ENCODE measurements at regions not wholly inside any gene's neighbourhood (a gene's known extent, or its start where the extent isn't known, plus 50 kb on each side); places are given as distances from the start of the nearest gene placed in this dataset.
A peak's percentile ranks its signal among the peaks of the same experiment; 100 is the strongest.

DNA sequence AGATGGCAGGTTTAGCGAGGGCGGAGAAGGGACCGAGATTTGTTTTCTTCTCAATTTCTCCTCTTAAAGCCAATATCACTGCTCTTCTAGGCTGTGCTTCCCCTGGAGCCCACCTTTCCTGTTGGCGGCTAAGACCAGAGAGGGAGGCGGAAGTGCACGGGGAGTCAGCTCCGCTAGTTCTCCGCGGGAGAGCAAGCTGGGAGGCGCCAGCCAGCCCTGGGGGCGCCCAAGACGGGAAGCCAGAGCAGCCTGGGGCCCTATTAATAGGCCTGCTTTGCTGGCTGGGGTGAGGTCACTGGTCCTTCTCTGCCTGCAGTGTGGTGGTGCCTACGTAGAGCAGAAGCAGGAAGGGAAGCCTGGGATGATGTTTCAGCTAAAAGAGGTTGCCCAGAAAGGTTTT is 61.6 kb downstream of the LSM5 start:
- peak; percentile 71 for DNase-seq

DNA sequence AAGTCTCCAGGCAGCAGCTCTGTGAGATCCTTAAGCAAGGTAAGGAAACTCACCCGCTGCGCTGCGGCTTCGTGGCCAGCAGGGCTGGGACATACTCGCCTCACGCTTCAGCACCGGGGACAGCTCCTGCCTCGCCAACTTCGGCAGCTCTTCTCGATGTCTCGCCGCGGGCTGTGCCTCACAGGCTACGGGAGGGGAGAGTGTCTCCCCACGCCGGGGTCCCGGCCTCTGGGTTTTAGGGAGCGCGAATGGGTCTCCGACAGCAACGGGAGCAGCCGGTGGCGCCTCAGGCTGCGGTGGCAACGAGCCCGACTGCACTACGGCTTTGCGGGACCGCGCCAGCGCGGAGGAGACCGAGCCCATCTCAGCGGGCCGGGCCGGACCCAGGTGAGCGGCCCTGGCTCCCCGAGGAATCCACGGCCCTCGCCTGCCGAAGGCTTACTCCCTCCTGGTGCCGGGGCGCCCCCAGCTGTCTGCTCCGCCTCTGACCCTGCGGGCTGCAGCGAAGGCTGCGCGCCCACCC is 62.4 kb downstream of the LSM5 start:
- DNase-seq, result peak; percentile 94

DNA sequence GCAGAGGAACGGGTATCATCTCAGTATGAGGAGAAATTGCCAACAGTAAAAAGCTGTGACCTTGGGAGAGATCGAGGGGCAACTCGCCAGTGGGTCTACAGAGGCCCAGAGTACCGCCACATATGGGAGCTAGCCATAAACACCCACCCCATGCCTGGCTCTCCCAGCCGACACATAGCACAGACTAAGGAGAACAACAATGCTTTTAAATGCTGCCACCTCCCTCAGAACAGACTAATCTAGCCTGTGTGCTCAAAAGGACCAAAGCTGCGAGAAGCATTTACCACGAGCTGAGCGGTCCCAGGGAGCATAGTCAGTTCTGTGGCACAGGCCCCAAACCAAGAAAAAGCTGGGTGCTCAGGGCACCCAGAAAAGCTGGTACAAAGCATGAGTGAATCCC is 73.3 kb downstream of the LSM5 start:
- no peak for DNase-seq

DNA sequence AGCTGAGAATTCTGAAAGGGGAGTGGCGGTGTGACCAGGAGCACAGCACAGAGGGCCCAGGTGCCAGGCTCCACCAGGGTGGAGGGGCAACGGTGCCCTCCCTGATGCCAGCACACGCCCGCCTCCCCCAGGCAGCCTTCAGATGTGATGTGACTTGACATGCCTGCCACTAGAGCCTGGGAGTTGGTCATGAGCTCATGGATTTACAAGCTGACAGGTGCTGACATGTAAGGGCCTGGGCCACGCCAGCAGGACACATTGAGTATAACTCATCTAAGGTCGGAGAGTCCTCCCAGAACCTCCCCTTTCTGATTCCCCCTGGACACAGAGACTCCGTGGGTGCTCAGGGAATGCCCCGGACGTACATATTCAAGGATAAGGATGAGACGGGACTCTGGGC is 74.2 kb downstream of the LSM5 start:
- DNase-seq, result no peak

DNA sequence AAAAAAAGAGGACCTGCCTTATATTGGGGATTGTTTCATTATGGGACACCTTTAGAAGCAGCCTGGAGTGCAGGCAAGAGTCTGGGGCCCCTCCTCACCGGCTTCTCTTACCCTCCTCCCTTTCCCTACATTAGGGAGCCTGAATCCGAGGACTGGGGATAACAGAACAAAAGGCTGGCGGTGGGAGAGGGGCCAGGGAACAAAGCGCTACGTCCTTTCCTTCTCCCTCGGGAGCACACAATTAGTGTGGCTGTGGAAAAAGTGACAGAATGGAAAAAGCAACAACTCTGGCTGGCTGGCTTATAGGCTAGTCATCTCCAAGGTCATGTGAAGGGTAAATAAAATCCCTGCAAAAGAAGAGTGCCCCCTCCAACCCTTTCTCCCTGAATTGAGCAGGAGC is 74.7 kb downstream of the LSM5 start:
- DNase-seq, result no peak

DNA sequence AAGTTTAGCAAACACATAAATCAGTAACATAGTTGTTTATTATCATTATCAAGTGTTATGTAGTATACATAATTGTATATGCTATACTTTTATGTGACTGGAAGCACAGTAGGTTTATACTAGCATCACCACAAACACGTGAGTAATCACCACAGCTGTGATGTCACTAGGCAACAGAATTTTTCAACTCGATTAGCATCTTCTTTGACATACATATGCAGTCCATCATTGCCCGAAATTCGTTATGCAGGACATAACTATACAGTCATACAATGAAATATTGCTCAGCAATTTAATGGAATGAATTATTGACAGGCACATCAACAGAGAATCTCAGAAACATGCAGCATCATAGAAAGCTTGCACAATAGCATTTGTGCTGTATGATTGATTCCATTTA is 77.7 kb downstream of the LSM5 start:
- DNase-seq, result no peak

DNA sequence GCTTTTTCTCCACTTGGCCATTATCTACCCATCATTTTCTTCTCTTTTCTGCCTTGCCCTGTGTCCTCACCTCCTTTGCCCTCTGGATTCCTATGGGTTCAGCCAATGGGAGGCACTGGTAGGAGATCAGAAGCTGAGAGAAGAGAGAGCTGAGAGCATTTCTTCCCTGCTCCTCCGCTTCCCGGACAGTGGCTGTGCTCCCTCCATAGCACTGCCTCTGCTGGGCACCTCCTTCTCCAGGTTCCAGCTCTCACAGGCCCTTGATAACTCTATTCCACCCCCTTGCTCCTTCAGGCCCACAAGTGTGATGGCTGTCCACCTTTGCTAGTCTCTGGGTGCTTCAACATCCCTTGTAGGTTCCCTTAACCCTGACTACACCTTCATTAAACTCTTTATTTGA is 79.6 kb downstream of the LSM5 start:
- DNase-seq, result no peak

DNA sequence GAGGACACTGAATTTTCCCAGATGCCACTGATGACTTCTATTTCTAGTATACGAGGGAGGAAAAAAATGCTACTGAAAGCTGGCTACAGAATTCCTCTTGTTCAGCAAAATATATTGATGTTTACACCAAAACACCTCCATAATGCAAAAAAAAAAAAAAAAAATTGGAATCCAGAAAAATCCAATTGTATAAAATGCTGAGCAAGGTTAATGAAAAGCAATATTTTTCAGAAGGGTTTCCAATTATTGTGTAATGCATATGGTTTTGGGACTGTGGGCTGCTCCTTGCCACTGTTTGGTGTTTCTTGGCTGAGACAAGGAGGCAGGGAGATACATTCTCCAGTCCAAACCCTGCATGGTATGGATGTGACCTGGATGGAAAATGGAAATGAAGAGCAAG is 83.8 kb downstream of the LSM5 start:
- no peak for DNase-seq

DNA sequence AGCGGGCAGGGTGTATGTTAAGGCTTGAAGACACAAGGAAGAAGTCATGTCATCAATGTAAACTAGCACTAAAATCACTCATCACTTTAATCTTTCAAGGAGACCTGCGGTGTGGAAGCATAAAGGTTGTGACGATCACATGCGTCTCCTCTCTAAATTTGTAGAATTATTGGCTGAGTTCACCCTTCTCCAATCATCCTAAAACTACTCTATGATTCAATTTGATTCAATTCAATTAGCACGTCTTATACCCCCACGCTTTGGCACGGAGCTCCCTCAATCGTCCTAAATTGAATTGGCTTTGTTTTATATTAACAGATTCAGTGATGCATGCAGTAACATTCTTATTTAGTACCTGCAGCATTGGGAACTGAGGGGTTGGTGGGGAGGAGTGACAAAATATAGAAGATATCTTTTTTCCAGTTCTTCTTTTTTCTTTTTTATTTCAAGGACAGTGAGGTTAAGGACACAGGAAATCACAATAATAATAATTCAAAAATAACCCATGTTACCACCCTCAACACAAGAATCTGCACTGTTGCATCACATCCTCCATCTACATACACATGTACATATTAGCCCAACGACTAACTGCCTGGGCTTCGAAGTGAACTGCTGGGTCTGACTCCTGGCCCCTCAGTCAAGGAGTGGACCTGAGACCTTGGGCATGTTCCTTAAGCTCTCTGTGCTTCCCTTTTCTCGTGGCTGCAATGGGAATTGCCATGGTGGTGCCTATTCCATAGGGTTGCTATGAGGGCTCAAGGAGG is 86.5 kb downstream of the LSM5 start:
- DNase-seq, result no peak

DNA sequence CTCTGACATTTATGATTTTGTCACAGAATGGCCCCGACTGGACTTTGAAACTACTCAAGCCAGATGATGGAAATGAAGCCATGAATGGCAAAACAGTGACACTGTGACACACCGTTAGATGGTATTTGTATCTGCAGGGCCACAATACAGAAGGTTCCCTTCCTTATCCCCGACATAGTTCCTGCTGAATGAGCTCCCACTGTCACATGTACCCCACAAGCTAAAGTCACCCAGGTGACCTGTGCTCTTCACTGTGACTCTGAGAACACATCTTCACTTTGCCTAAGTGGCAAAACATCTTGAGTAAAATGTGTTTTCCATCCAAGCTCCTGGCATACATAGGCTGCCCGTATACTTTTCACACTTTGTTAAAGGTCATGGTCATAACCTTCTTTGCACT is 89.5 kb downstream of the LSM5 start:
- DNase-seq, result no peak

DNA sequence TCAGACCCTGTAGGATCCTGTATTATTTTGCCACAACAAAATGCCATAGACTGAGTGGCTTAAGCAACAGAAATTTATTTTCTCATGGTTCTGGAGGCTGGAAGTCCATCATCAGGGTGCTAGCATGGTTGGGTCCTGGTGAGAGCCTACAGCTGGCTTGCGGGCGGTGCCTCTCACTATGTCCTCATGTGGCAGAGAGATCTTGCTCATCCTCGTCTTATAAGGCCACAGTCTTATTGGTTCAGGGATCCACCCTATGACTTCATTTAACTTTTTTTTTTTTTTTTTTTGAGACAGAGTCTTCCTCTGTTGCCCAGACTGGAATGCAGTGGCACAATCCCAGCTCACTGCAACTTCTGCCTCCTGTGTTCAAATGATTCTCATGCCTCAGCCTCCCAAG is 90.9 kb downstream of the LSM5 start:
- no peak for DNase-seq

DNA sequence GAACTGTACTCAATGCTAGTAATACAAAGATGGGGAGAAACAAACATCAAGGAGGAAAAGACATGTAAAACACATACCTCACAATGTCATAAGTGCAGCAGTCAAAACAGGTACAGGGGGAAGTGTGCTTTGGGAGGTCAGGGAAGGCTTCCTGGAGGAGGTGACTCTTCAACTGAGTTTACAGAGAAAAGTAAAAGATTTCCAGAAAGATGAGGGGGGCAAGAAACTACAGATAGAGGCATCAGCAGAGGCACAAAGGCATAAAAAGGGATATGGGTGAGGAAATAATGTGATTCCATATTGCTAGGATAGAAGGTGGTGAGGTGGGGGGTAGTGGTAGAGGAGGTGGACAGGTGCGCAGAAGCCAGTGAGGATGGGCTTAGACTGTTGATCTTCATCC is 95.0 kb downstream of the LSM5 start:
- DNase-seq, result no peak

DNA sequence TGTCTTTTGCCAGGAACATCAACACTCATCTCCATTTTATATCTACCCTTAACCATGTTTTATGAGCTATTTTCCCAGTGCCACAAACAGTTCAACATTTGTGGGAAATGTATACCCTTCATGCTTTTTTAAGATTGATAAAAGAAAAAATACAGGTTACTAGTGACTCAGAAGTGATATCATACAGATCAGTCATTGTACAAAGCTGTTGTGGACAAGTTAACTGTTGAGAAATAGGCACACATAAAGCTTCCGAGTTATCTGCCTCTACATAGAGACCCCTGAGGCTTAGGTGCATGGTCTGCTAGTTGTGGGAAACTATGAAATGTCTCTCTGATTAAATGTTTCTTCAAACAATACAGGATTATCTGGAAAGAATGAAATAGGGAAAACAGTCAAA is 96.3 kb downstream of the LSM5 start:
- no peak for DNase-seq

DNA sequence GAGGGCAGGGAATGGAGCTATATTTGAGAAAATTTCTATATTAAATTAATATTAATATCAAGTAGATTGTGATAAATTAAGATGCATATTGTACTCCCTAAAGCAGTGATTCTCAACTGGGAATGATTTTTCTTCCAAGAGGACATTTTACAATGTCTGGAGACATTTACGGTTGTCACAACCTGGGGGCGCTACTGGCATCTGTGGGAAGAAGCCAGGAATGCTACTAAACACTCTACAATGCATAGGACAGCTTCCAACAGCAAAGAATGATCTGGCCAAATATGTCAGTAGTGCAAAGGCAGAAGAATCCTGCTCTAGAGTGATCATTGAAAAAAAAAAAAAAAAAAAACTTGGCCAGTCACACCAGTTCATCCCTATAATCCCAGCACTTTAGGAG is 100.0 kb downstream of the LSM5 start:
- no peak for DNase-seq

DNA sequence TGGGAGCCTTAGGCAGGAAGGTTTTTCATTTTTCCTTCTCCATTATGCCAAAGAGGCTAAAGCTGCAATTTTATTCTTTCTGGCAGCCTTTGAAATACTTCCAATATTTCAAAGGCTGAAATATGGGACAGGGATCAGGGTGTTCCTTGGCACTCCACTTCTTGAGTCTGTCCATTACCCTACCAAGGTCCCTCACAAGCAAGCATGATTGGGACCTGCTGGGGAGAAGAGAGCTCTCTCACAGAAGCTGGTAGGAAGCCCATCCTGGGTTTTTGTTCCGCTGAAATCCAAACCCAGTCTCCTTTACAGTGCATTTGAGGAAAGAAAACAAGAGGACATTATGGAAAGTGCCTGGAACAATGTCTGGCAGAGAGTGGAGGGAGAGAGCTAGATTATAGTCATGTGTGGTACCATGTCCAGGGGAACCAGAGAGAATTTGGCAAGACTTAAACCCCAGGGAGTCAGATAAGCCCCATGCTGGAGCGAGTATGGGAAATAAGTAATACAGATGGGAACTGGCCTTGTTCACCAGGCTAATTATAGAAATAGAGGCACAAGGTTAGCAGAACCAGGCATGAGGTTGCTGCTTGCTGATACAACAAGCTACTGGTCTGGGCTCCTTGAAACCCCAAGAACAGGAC is 104.7 kb downstream of the LSM5 start:
- no peak for DNase-seq

DNA sequence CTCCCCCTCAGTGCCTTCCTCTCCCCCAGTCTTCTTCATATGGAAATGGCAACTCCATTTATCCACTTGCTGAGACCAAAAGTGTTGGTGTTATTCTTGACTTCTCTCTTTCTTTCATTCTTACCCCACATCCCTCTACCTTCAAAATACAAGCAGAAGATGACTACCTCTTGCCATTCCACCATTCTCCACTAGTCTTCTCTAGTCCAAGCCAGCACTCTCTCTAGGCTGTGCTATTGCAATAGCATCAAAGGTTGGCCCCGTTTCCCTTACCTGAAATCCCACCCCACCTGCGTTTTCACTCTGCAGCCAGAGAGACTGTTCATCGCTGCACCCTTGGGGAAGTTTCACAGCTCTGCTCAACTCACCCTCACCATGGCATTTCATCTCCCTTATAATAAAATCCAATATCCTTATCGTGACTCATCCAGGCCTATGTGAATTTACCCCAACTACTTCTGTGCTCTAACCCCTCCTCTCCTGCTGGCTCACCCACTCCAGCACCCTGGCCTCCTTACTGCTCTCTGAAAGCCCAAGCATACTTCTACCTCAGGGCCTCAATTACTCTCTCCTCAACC is 109.1 kb downstream of the LSM5 start:
- no peak for DNase-seq

DNA sequence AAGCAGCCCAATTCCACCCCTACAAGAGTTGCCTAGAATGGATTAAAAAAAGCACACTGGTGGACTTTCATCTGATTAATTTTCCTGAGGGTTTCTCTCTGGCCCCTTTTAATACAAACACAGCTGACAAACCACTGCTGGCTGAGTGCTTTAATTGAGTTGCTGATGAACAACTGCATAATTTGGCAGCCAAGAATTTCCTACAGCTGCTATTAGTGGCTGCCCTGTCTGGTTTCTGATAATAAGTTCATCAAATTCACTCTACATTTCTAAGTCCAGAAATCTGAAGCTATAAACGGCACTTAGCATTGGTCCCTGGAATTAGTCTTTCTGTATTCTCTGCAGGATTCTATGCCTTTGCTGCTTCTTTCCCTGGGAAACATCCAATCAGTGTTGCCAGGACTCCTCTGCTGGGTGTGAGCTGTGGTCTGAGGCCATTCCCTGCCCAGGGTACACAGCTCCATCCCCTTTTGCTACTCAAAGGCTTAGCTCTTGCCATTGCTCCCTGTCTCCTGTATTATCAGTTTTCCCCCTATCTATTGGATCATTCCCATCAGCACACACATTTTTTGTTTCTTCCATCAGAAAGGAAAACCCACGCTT is 110.6 kb downstream of the LSM5 start:
- no peak for DNase-seq

DNA sequence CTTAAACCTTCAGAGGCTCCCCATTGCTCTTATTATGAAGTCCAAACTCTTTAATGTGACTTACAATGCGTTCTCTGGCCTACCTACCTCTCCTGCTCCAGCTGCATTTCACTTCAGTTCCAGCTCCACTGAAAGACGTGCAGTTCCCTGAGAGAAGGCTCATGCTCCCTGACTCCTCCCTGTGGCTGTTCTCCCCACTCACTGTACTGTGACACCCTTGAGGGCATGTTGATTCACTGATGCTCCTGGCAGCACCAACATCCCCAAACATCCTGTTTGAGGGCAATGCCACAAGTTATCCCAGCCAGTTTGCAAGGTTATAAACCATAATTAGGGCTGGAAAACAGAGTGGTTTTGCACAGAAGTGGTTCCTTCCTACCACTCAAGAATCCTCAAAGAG is 111.2 kb downstream of the LSM5 start:
- DNase-seq, result no peak

DNA sequence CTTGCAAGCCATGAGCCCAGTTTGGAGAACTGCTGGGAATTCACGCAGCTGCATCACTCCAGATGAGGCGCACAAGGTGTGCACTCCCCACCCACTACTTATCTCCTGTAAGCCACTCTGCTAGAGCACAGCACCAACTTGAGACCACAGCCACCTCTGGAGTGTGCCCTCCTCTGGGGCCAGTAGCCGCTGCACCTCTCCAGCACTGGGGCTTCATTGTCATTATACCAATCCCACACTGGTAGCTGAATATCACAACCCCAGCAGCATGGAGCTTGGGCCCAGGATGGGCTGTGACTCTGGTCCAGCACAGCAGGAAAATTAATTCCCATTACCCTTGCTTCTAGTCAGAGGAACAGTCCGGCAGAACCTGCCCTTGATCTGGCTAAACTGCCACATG is 125.6 kb downstream of the LSM5 start:
- no peak for DNase-seq

DNA sequence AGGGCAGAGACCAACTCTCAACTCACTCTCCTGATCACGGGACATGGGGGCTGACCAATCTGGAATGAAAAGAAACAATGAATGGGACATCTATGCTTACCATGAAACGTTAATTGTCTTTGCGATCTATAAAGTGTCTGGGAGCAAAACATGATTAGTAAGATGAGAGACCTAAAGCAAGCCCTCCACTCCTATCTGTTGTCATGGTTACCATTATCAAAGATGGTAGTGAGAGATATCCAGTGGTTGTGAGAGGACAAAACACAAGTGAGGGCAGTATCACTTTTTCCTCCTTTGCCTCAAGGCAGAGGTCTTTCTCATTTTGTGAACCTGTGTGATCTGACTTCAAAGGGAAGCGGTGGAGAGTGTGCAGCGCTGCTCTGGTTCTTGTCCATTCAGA is 130.1 kb downstream of the LSM5 start:
- no peak for DNase-seq

DNA sequence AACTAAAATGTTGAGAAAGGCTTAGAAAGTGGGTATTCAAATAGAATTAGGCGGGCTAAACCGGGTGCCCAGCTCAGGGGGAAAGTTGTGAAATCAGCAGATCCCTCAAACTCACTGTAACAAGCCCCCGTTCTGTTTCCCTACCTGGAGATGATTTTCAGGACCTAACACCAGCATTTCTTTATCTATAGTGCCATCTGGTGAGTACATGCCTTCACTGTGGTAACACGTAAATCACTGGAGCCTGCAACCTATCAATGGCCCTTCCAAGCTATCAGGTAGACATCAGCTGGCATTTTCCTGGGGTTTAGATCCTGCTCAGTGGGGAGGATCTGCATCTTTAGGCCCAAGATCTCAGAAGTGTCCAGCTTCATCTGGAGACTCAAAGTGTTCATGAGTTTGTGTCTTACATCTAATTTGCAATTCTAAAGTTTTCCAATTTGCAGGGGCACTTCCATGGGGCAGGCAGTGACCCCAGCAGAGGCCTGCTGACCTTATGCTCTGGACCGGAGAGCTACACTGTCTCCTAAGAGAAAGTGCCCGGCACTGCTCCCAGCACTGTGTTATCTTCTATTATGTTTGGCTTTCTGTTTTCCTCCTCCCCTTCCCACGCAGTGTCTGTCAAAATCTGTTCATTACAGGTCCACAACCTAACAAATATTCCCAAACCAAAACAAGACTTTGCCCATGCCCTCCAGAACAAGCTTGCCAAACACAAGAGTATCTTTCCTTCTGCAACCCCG is 132.5 kb downstream of the LSM5 start:
- DNase-seq, result no peak

DNA sequence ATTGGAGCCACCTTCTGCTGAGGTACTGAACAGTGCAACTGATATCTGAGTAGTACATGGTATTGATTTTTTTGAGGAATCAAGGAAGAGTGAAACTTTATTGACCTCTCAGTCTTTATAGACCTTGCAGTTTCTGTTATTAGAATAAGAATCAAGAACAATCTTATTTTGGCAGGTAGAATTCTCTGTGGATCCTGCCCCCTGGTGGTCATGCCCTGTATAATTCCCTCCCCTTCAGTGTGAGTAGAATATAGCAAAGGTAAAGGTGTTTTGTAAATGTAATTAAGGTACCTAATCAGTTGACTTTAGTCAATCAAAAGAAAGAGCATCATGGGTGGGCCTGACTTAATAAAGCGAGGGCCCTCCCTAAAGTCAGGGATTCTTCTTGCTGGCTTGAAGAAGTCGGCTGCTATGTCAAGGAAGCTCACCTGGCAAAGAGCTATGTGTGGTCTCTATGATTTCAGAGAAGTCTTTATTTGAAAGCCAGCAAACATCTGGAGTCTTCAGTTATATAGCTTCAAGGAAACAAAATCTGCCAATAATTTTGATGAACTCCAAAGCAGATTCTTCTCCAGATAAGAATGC is 142.8 kb downstream of the LSM5 start:
- DNase-seq, result no peak

DNA sequence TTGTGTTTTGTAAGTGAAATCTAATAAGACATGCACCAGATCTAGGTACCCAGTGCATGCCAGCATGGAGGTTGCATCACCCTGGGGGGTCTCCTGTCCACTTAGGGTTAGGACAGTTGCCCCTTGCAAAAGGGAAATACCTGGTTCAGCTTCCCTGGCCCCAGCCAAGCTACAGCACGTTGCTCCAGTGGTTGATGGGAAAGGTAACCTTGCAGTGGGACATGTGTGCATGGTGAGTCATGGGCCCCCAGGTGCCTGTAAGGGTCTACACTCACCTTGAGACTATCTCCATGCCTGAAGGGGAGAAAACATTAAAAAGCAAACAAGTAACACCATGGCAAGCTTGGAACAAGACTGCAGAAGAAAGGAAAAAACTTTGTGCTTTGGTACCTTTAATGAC is 143.9 kb downstream of the LSM5 start:
- no peak for DNase-seq

Measured in islet precursor cell (in vitro differentiated cells).